ENCODE measurements at regions not wholly inside any gene's neighbourhood (a gene's known extent, or its start where the extent isn't known, plus 50 kb on each side); places are given as distances from the start of the nearest gene placed in this dataset.
"Not testable (repeated sequence)": the region's sequence is repeated elsewhere in the genome, so short reads cannot be mapped to it uniquely, and the experiment has no call there.

DNA sequence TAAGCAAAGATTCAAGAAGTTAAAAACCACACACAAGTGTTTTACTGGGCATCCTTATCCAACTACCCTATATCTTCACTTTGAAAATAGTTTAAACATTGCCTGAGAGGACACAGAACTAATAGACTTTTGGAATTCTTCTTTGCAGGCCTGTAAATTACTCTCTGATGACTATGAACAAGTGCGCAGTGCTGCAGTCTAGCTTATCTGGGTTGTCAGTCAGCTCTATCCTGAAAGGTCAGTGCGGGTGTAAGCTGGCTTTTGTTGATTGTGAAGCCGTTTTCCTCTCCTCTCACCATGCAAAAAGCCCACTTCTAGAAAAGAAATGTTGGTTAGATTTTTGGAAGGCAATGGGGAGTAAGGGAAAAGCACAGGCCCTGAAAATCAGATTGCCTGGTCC is 143.6 kb upstream of the ERV3-1 start:
- H3K9me3 Mint-ChIP-seq; H3K4me1 ChIP-seq (ENCODE audit: insufficient read depth, low read length); POLR2A ChIA-PET (ENCODE audit: partially characterized antibody); H3K27ac Mint-ChIP-seq; H3K4me3 ChIP-seq (ENCODE audit: low read length in 2 of 2); H3K4me3 Mint-ChIP-seq; H3K36me3 ChIP-seq (ENCODE audit: insufficient read depth, low read length); H3K36me3 Mint-ChIP-seq; H3K27ac ChIP-seq (ENCODE audit: low read depth, low read length); intact Hi-C loops (cut with micrococcal nuclease); DNase-seq; H3K27me3 ChIP-seq (ENCODE audit: insufficient read depth, low read length); H3K4me1 Mint-ChIP-seq; H3K27me3 Mint-ChIP-seq; H3K9me3 ChIP-seq (ENCODE audit: control insufficient read depth in 1 of 2, low read length in 2 of 2); CTCF ChIA-PET (ENCODE audit: partially characterized antibody): not testable (repeated sequence)

DNA sequence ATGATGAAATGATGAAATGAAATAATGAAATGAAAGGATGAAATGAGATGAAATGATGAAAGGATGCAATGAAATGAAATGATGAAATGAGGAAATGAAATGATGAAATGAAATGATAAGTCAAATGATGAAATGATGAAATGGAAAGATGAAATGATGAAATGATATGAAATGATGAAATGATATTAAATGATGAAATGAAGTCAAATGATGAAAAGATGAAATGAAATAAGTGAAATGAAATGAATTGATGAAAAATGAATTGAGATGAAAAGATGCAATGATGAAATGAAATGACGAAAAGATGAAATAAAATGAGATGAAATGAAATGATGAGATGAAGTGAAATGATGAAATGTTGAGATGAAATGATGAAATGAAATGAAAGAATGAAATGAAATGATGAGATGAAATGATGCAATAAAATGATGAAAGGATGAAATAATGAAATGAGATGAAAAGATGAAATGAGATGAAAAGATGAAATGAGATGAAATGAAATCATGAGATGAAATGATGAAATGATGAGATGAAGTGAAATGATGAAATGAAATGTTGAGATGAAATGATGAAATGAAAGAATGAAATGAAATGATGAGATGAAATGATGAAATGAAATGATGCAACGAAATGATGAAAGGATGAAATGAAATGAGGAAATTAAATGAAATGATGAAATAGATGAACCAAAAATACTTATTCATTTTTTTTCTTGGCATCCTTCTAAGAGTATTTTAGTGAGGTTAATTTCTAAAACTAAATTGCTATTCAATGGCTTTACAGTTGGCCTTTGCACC is 139.8 kb upstream of the ERV3-1 start:
- POLR2A ChIA-PET (ENCODE audit: partially characterized antibody); H3K27ac Mint-ChIP-seq; H3K27me3 Mint-ChIP-seq; H3K9me3 ChIP-seq (ENCODE audit: control insufficient read depth in 1 of 2, low read length in 2 of 2); DNase-seq; H3K36me3 ChIP-seq (ENCODE audit: insufficient read depth, low read length); H3K27ac ChIP-seq (ENCODE audit: low read depth, low read length); H3K4me3 ChIP-seq (ENCODE audit: low read length in 2 of 2); H3K4me1 Mint-ChIP-seq; intact Hi-C loops (cut with micrococcal nuclease); H3K36me3 Mint-ChIP-seq; H3K9me3 Mint-ChIP-seq; H3K4me1 ChIP-seq (ENCODE audit: insufficient read depth, low read length); CTCF ChIA-PET (ENCODE audit: partially characterized antibody); H3K27me3 ChIP-seq (ENCODE audit: insufficient read depth, low read length); H3K4me3 Mint-ChIP-seq: not testable (repeated sequence)

DNA sequence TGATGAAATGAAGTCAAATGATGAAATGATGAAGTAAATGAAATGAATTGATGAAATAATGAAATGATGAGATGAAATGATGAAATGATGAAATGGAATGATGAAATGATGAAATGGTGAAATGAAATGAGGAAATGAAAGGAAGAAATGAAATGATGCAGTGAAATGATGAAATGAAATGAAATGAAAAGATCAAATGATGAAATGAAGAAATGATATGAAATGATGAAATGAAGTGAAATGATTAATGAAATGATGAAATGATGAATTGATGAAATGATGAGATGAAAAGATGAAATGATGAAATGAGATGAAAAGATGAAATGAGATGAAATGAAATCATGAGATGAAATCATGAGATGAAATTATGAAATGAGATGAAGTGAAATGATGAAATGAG is 139.2 kb upstream of the ERV3-1 start:
- DNase-seq; H3K4me3 Mint-ChIP-seq; CTCF ChIA-PET (ENCODE audit: partially characterized antibody); H3K27me3 Mint-ChIP-seq; H3K36me3 Mint-ChIP-seq; H3K27ac Mint-ChIP-seq; H3K27me3 ChIP-seq (ENCODE audit: insufficient read depth, low read length); H3K9me3 ChIP-seq (ENCODE audit: control insufficient read depth in 1 of 2, low read length in 2 of 2); H3K36me3 ChIP-seq (ENCODE audit: insufficient read depth, low read length); H3K27ac ChIP-seq (ENCODE audit: low read depth, low read length); intact Hi-C loops (cut with micrococcal nuclease); H3K9me3 Mint-ChIP-seq; H3K4me1 Mint-ChIP-seq; H3K4me1 ChIP-seq (ENCODE audit: insufficient read depth, low read length); POLR2A ChIA-PET (ENCODE audit: partially characterized antibody); H3K4me3 ChIP-seq (ENCODE audit: low read length in 2 of 2): not testable (repeated sequence)

DNA sequence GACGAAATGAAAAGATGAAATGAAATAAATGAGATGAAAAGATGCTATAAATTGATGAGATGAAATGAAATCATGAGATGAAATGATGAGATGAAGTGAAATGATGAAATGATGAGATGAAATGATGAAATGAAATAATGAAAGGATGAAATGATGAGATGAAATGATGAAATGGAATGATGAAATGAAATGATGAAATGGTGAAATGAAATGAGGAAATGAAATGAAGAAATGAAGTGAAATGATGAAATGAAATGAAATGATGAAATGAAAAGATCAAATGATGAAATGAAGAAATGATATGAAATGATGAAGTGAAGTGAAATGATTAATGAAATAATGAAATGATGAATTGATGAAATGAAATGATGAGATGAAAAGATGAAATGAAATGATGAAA is 138.5 kb upstream of the ERV3-1 start:
- H3K27ac ChIP-seq (ENCODE audit: low read depth, low read length); H3K9me3 ChIP-seq (ENCODE audit: control insufficient read depth in 1 of 2, low read length in 2 of 2); H3K4me3 ChIP-seq (ENCODE audit: low read length in 2 of 2); H3K4me1 Mint-ChIP-seq; H3K27me3 Mint-ChIP-seq; intact Hi-C loops (cut with micrococcal nuclease); POLR2A ChIA-PET (ENCODE audit: partially characterized antibody); CTCF ChIA-PET (ENCODE audit: partially characterized antibody); H3K9me3 Mint-ChIP-seq; H3K4me1 ChIP-seq (ENCODE audit: insufficient read depth, low read length); H3K27me3 ChIP-seq (ENCODE audit: insufficient read depth, low read length); H3K36me3 ChIP-seq (ENCODE audit: insufficient read depth, low read length); H3K4me3 Mint-ChIP-seq; DNase-seq; H3K27ac Mint-ChIP-seq; H3K36me3 Mint-ChIP-seq: not testable (repeated sequence)

DNA sequence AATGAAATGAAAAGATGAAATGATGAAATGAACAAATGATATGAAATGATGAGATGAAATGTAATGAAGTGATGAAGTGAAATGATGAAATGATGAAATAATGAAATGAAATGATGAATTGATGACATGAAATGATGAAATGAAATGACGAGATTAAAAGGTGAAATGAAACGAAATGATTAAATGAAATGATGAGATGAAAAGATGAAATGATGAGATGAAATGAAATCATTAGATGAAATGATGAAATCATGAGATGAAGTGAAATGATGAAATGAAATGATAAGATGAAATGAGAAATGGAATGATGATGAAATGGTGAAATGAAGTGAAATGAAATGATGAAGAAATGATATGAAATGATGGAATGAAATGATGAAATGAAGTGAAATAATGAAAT is 138.1 kb upstream of the ERV3-1 start:
- H3K4me1 Mint-ChIP-seq; H3K27me3 Mint-ChIP-seq; H3K36me3 Mint-ChIP-seq; DNase-seq; H3K27ac ChIP-seq (ENCODE audit: low read depth, low read length); POLR2A ChIA-PET (ENCODE audit: partially characterized antibody); H3K27ac Mint-ChIP-seq; H3K4me3 Mint-ChIP-seq; H3K4me3 ChIP-seq (ENCODE audit: low read length in 2 of 2); H3K9me3 ChIP-seq (ENCODE audit: control insufficient read depth in 1 of 2, low read length in 2 of 2); H3K9me3 Mint-ChIP-seq; H3K4me1 ChIP-seq (ENCODE audit: insufficient read depth, low read length); intact Hi-C loops (cut with micrococcal nuclease); CTCF ChIA-PET (ENCODE audit: partially characterized antibody); H3K36me3 ChIP-seq (ENCODE audit: insufficient read depth, low read length); H3K27me3 ChIP-seq (ENCODE audit: insufficient read depth, low read length): not testable (repeated sequence)

DNA sequence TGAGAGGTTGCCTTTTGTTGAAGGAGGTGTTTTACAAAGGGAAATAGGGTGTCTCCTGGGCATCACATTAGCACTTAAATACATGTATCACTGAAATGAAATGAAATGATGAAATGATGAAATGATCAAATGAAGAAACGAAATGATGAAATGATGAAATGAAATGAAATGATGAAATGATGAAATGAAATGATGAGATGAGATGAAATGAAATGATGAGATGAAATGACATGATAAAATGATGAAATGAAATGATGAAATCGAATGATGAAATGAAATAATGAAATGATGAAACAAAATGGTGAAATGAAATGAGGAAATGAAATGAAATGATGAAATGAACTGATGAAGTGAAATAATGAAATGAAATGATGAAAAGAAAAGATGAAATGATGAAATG is 137.6 kb upstream of the ERV3-1 start:
- DNase-seq; H3K27ac ChIP-seq (ENCODE audit: low read depth, low read length); H3K36me3 Mint-ChIP-seq; H3K4me1 ChIP-seq (ENCODE audit: insufficient read depth, low read length); POLR2A ChIA-PET (ENCODE audit: partially characterized antibody); CTCF ChIA-PET (ENCODE audit: partially characterized antibody); H3K36me3 ChIP-seq (ENCODE audit: insufficient read depth, low read length); H3K4me1 Mint-ChIP-seq; H3K9me3 ChIP-seq (ENCODE audit: control insufficient read depth in 1 of 2, low read length in 2 of 2); H3K4me3 Mint-ChIP-seq; H3K27me3 Mint-ChIP-seq; H3K9me3 Mint-ChIP-seq; H3K27ac Mint-ChIP-seq; H3K27me3 ChIP-seq (ENCODE audit: insufficient read depth, low read length); H3K4me3 ChIP-seq (ENCODE audit: low read length in 2 of 2); intact Hi-C loops (cut with micrococcal nuclease): not testable (repeated sequence)

DNA sequence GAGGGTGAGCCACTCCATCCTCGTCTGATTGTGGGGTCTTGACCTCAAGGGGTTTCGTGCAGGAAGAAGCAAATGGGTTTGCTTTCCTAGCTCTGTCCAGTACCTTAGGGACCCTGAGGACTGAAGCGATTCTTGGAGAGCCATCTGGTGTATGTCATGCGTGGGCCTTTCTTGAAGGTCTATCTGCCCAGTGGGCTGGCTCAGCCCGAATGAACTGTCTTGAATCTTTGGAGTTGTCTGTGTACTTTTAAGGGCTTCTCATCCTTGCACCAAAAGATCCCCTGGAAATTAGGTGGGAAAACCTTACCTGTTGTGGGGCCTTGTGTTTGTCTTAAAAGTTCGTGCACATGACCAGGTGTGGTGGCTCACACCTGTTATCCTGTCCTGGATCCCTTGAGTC is 135.4 kb upstream of the ERV3-1 start:
- H3K27ac Mint-ChIP-seq; H3K9me3 ChIP-seq (ENCODE audit: control insufficient read depth in 1 of 2, low read length in 2 of 2); H3K4me3 ChIP-seq (ENCODE audit: low read length in 2 of 2); intact Hi-C loops (cut with micrococcal nuclease); H3K4me3 Mint-ChIP-seq; H3K36me3 Mint-ChIP-seq; POLR2A ChIA-PET (ENCODE audit: partially characterized antibody); H3K4me1 Mint-ChIP-seq; DNase-seq; H3K27me3 Mint-ChIP-seq; H3K9me3 Mint-ChIP-seq; H3K4me1 ChIP-seq (ENCODE audit: insufficient read depth, low read length); CTCF ChIA-PET (ENCODE audit: partially characterized antibody); H3K27me3 ChIP-seq (ENCODE audit: insufficient read depth, low read length); H3K27ac ChIP-seq (ENCODE audit: low read depth, low read length); H3K36me3 ChIP-seq (ENCODE audit: insufficient read depth, low read length): not testable (repeated sequence)

DNA sequence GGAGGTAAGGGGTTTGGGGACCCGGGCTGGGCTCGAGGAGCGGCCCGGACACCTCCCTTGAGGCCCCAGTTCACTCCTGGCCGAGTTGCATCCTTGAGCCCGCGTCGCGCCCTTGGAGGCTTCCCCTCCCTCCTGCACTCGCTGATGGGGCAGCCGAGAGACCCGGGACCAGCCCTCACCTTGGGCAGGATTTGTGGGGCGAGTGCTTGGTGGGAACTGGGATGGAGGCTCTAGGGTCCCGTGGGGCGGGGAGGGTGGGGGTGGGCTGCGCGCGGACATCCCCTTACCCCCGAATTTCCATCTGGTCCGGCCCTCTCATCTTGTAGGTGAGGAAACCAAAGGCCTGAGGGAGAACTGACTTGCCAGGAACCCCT is 134.9 kb upstream of the ERV3-1 start:
- H3K27ac ChIP-seq (ENCODE audit: low read depth, low read length); H3K4me3 Mint-ChIP-seq; H3K9me3 ChIP-seq (ENCODE audit: control insufficient read depth in 1 of 2, low read length in 2 of 2); H3K4me3 ChIP-seq (ENCODE audit: low read length in 2 of 2); H3K36me3 Mint-ChIP-seq; H3K4me1 Mint-ChIP-seq; CTCF ChIA-PET (ENCODE audit: partially characterized antibody); H3K4me1 ChIP-seq (ENCODE audit: insufficient read depth, low read length); intact Hi-C loops (cut with micrococcal nuclease); POLR2A ChIA-PET (ENCODE audit: partially characterized antibody); H3K27ac Mint-ChIP-seq; H3K27me3 ChIP-seq (ENCODE audit: insufficient read depth, low read length); H3K36me3 ChIP-seq (ENCODE audit: insufficient read depth, low read length); H3K27me3 Mint-ChIP-seq; H3K9me3 Mint-ChIP-seq: not testable (repeated sequence)
- peak in 1 of 5 donors; percentile 11 for DNase-seq

All from CD4-positive, alpha-beta memory T cell (primary cell).